A549 (cell line): ENCODE measurements at regions not wholly inside any gene's neighbourhood (a gene's known extent, or its start where the extent isn't known, plus 50 kb on each side); places are given as distances from the start of the nearest gene placed in this dataset.

Experiments used
- BCL3 ChIP-seq: fragments of >200 bp; sonication (Bioruptor Twin); formaldehyde crosslinking; IDR thresholded peaks from 3 replicates; pipeline ENCODE4 v1.6.1; 2016
- CEBPB ChIP-seq, 2 experiments: fragments of >200 bp in 1 of 2; sonication (Bioruptor Twin) in 1 of 2; formaldehyde crosslinking in 1 of 2; IDR thresholded peaks; 2 replicates each; pipeline ENCODE4 v1.6.1; 2012 to 2016
- CHD2 ChIP-seq: fragments of 150-350 bp; IDR thresholded peaks from 2 replicates; pipeline ENCODE4 v1.6.1; 2014; ENCODE audit warnings: low read length; ENCODE audit not compliant: partially characterized antibody
- CHD4 ChIP-seq: fragments of 200-600 bp; sonication (generic); IDR thresholded peaks from 2 replicates; pipeline ENCODE4 v1.6.1; 2016; ENCODE audit warnings: antibody characterized with exemption, mild to moderate bottlenecking, borderline replicate concordance
- ESRRA ChIP-seq: fragments of 150-350 bp; IDR thresholded peaks from 2 replicates; pipeline ENCODE4 v1.6.1; 2014; ENCODE audit warnings: mild to moderate bottlenecking, low read length, borderline replicate concordance
- HMGXB4 ChIP-seq: fragments of 250-450 bp; sonication (Bioruptor Pico); IDR thresholded peaks from 2 replicates; pipeline ENCODE4 v1.5.0; 2021; ENCODE audit warnings: mild to moderate bottlenecking, moderate library complexity, borderline replicate concordance
- JUNB ChIP-seq: fragments of >200 bp; sonication (Bioruptor Twin); formaldehyde crosslinking; IDR thresholded peaks from 2 replicates; pipeline ENCODE4 v1.6.1; 2016
- MAFK ChIP-seq: fragments of 450-650 bp; IDR thresholded peaks from 2 replicates; pipeline ENCODE4 v1.6.1; 2014; ENCODE audit not compliant: partially characterized antibody
- PBX3 ChIP-seq: IDR thresholded peaks from 2 replicates; pipeline ENCODE4 v1.6.1; 2012
- POLR2A ChIP-seq: IDR thresholded peaks from 2 replicates; pipeline ENCODE4 v1.6.1; 2012; ENCODE audit warnings: mild to moderate bottlenecking, low read length
- RAD21 ChIP-seq, 2 experiments: fragments of >200 bp in 1 of 2; sonication (Bioruptor Twin) in 1 of 2; formaldehyde crosslinking in 1 of 2; IDR thresholded peaks in 1 of 2; conservative IDR thresholded peaks in 1 of 2; 2 replicates in 1 of 2; 3 replicates in 1 of 2; pipeline ENCODE4 v1.6.1; 2012 to 2018; ENCODE audit warnings: inconsistent platforms in 1 of 2
- TF ChIP-seq, protein P1 (sequence below): fragments of >200 bp; sonication (Bioruptor Twin); formaldehyde crosslinking; IDR thresholded peaks from 3 replicates; pipeline ENCODE4 v1.5.1; 2016

DNA sequence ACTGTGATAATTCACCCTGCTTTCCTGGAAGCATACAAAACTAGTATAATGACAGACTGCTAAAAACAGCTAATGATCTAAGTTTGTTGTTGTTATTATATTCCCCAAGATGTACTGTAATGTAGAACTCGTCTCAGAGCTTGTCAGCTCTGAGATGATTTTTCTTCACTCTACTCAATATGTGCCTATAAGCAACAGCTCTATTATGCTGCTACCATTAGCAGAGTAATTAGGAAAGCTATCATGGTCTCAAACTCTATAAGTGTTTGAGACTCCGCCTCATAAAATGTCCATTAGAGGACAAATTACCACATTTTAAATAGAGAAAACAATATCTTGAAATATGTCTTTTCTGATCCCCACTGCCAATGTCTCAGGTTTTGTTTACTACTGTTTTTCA is 476.5 kb upstream of the PCDH15 start:
- TF ChIP-seq RAD21 (conservative IDR thresholded peaks at IDR 0.05 in 1 of 2, IDR thresholded peaks at IDR 0.05 in 1 of 2) (no peak), CEBPB (IDR thresholded peaks at IDR 0.05) (no peak), CHD2 (no peak), JUNB (no peak), MAFK (no peak), POLR2A (no peak), BCL3 (no peak), HMGXB4 (CRISPR knock-in tag) (no peak), ESRRA (no peak), PBX3 (no peak), CHD4 (no peak)
- TF ChIP-seq, protein P1, sequence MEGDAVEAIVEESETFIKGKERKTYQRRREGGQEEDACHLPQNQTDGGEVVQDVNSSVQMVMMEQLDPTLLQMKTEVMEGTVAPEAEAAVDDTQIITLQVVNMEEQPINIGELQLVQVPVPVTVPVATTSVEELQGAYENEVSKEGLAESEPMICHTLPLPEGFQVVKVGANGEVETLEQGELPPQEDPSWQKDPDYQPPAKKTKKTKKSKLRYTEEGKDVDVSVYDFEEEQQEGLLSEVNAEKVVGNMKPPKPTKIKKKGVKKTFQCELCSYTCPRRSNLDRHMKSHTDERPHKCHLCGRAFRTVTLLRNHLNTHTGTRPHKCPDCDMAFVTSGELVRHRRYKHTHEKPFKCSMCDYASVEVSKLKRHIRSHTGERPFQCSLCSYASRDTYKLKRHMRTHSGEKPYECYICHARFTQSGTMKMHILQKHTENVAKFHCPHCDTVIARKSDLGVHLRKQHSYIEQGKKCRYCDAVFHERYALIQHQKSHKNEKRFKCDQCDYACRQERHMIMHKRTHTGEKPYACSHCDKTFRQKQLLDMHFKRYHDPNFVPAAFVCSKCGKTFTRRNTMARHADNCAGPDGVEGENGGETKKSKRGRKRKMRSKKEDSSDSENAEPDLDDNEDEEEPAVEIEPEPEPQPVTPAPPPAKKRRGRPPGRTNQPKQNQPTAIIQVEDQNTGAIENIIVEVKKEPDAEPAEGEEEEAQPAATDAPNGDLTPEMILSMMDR: no peak
